Middle frontal gyrus (tissue), 1 donor: ENCODE measurements at regions not wholly inside any gene's neighbourhood (a gene's known extent, or its start where the extent isn't known, plus 50 kb on each side); places are given as distances from the start of the nearest gene placed in this dataset.

Experiments used
- DNase-seq: peaks from one replicate; pipeline ENCODE4 v3.0.0-alpha.2; 2015; ENCODE audit warnings: low spot score; ENCODE audit errors: extremely low spot score

DNA sequence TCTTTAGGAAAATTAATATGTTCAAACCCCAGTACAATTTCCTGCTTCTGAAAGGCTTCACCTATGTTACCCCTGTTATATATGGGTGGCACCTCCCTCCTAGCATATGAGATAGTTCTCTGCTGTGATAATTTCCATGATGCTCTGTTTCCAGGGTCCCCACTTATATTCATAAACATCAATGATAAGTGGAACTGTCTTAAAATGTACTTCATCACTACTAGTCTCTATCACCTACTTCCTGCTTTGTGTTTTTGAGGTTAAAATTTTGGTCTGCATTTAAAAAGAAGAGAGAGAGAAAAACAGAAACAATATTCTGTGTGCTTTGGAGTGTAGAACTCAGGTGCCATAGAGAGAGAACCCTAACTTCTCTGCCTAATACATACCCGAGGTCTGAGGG, 234.7 kb downstream of the HTR1A start:
- no peak for DNase-seq

DNA sequence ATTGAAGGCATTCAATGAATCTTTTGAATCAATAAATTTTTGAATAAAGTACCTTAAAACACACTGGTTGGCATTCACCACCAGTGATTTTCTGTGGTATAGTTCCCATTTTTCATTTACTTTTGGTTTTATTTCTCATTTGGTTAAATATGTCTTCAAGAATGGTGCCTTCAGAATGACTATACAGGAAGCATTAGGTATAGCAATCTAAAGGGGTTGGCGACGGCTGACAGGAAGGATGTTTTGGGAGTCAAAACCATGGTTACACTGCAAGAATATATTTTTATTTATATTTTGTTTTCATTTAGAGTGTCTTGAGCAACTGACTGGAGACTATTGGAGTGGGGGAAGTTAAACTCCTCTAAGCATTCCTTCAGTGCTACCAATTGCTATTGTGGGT, 235.7 kb downstream of the HTR1A start:
- DNase-seq, result no peak

DNA sequence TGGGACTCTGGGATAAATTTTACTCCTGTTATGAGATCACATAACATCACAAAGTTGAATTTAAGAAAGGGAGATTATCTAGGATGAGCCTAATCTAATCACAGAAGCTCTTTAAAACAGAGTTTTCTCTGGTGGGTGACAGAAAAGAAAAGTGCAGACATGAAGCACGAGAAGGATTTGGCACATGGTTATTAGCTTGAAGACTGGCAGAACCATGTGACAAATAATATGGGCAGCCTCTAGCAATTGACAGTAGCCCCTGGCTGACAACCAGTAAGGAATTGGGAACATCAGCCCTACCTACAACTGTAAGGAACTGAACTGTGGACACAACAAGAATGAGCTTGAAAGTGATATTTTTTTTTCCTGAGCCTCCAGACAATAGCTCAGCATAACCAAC, 243.1 kb downstream of the HTR1A start:
- no peak for DNase-seq

DNA sequence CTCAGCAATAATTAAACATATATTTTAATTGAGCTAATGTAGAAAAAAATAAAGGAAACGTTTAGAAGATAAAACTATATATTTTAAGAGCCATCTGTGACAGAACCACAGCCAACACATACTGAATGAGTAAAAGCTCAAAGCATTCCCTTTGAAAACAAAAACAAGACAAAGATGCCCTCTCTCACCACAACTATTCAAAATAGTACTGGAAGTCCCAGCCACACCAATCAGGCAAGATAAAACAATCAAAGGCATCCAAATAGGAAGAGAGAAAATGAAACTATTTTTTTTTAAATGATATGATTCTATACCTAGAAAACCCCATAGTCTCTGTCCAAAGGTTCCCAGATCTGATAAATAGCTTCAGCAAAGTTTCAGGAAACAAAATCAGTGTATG, 262.0 kb downstream of the HTR1A start:
- DNase-seq, result no peak

DNA sequence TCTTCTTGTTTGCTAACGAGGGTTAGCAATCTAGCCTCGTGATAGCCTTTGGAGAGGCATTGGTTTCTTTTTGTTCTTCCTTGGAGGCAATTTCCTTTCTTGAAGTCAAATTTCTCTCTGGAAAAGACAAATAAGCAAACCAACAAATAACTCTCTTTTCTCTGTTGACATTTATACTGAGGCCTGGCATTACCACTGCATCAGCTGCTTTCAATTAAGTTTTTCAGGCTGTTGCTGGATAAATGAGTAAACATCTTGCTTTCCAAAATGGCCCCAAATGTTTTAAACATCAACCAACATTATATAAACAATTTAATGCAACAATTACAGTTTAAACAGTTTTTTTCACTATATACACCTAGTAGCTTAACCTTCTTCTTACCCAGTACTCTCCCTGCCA, 264.4 kb downstream of the HTR1A start:
- DNase-seq, result no peak

DNA sequence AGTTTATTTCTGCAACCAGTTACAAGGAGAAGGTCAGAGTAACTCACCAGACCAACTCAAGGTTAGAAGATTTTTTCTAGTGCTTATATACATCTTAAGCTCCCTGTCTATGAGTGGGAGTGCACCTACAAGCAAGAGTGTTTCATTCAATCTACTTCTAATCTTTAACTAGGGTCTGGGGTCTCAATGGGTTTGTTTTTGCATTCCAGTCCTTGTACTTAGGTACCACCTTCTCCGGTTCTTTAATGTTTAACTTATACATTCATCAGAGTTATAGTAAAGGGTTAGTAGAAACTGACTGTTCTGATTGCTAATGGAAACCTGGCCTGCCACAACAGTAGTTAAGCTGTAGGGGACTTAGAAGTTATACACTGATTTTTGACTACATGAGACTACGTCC, 271.7 kb downstream of the HTR1A start:
- no peak for DNase-seq

DNA sequence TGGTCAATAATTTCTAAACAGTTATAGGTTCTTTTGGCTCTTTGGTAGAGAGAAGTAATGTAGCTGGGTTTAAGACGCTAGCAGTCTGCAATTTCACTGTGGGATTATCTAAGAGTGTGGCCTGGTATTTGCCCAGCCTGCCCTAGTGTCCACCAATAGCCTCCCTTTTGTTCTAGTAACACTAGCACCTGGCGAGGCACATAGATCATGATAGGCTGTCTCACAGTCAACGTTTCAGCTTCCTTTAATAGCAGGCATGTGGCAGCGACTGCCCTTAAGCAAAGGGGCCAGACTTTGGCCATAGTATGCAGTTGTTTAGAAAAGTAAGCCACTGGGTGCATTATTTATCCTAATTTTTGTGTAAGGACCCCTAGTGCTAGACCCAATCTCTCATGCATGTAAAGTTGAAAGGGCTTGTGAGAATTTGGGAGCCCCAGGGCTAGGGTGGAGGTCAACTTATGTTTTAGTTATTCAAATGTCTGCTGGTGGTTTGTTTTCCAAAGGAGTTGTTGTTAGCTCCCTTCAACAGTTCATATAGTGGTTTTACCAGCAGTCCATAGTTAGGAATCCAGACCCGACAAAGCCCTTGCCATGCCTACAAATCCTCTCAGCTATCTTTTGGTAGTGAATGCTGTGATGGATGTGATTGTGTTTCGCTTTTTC, 274.3 kb downstream of the HTR1A start:
- no peak for DNase-seq

DNA sequence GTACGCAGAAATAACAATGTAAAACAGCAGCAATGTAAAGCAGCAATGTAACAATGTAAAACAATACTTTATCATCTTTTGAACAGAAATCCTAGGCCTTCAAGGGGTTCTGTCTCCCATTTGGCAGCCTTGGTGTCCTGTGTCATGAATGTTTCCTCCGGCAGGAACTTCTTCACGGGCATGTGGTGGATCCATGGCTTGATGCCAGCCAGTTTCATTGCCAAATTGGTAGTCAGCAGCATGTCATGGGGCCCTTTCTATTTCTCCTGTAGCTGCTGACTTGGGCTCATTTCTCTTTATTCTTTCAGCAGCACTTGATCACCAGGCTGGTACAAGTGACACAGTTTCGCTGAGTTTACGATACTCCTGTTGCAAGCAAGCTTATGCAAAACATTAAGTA, 275.3 kb downstream of the HTR1A start:
- DNase-seq, result no peak

DNA sequence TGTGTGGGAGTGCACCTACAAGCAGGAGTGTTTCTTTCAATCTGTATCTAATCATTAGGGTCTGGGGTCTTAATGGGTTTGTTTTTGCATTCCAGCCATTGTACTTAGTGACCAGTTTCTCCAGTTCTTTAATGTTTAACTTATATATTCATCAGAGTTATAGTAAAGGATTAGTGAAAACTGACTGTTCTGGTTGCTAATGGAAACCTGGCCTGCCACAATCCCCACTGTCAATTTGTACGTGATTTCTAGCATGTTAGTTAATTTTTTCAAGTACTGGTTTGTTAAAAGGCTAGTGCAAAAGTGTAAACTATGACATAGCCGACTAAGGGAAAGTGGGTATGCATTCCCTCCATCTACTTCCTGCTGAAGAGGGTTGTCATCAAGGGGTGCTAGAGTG, 276.1 kb downstream of the HTR1A start:
- DNase-seq, result no peak

DNA sequence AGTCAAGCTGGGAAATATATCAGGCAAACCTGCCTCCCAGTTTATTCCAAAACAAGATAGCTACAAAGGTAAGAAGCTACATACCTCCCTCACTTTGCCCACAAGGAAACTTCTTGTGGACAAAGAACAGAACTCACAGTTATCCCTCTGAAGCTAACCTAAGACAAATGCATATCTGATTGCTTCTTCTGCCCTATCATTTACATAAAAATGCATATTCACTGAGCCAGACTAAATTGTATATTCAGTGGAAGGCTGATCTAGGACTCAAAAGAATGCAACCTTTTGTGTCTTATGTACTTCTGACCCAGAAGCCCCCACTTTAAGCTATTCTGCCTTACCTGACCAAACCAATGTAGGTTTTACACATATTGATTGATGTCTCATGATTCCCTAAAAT, 276.8 kb downstream of the HTR1A start:
- no peak for DNase-seq

DNA sequence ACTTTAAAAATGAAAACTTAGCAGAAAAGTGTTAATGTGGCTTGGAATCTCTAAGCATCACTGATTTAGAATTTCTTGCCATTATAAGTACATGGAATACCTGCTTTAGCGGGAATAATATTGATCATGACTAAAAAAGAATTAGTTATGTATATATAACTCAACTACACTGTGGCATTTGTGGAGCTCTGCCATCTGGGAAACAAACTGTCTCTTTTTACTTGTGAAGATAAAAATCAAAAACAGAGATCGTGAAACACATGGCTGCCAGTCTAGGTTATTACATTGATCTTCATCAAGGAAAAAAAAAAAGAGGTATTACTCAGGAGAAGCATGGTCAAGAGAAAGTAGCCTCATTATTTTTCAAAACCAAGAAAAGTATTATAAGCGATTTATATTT, 287.4 kb downstream of the HTR1A start:
- no peak for DNase-seq

DNA sequence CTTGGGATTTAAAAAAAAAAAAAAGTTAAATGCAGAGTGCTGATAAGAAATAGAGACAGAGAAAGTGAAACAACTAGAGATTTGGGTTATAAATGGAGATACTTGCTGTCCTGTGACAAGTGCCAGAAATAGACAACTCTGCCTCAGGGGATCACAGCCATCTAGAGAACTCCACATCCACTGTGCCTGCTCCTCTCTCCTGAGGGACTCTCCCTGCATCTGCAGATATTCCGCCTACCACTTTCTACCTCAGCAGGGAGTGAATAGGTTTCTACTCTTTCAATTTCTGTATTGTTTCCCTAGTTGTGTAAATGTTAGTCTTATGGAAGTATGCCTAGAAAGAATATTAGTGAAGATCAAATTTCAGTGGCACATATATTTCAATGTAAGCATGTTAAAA, 307.2 kb downstream of the HTR1A start:
- no peak for DNase-seq

DNA sequence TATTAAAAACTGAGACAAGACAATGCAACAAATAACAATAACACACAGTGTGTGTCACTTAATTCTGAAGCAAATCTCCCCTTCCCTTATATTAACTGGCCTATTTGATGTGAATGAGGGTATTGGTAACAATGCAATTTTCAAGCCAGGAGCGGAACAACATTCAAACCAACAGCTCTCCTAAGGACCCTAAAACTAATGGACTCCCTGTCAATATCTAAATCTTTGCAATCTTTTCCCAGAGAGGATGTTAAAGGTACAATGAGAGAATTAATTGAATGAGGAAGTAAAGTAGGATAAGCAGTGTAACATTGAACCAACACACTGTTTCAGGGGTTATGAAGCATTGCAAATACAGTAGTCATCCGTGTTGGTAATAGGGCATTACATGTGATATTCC, 311.7 kb downstream of the HTR1A start:
- DNase-seq, result no peak

DNA sequence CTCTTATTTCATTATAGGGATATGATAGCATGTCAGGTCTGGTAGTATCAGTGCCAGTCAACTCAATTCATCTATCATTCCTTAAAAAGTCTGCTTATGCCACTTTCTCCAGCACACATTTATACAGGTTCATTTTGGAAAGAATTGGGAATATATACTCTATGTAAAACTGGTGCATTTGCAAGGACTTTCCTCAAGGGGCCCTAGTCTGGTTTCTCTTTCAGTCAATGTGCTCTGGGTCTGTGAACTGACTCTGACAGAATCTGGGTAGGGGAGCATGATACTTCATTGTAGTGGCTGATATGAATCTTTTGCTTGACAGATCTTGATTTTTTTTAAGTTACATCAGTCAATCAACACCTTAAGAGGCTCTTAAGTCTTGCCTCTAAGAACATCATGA, 313.9 kb downstream of the HTR1A start:
- DNase-seq, result no peak

DNA sequence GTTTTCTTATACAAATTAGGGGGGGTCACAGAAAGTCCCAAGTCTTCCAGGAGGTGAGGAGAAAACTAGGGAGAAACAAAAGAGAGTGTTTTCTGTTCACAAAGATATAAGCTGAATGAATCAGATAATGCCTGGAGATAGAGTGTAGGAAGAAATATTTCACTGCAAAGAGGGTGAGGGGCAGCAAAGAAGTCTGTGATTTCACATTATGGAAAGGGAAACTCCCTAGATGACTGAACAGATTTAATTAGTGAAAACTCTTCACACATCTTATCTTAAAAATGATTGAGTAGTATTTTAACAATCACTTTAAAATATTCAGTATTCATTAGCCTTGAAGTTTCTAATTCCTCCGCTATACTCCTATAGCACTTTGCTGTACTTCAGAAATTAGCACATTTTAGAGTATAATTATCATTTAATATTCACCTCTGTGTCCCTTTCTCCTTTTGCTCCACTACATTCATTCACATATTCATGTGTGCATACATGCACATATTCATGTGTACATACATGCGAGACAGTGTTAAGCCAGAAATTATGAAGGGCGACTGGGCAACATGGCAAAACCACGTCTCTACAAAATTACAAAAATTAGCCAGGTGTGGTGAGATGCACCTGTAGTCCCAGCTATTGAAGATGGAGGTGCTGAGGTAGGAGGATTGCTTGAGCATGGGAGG, 332.2 kb downstream of the HTR1A start:
- no peak for DNase-seq

DNA sequence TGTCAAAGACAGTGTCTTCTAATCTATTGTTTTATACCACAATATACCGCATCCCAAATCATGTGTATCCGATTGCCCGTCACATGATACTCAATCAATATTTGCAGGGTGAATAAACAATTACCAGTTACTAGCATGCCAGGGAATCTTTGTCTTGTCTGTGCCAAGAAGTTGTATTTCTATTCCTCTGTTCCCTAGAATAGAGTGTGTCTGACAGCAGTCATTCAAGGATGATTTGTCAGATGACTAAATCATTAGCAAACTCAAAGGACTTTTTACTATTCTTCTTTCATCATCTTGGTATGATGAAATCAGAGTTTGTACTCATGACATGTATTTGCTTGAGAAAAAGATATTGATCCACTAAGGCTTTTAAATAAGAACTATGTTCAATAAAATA, 348.8 kb downstream of the HTR1A start:
- DNase-seq, result no peak

DNA sequence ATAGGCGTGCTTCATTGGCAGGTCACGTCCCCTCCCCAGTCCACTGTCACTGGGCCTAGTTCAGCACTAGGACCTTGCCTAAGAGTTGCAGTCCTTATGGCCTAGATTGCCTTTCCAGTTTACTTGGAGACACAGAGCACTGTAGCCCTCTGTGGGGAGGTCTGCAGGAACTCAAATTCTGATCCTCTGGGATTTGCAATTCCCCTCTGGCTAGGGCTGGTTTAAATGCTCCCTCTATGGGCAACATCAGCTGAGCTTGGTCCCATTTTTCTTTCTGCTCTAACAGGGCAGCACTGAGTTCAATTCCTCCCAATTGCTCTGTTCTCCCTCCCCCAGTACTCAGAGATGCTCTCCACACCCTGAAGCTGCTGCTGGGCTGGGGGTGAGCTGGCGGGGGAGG, 358.2 kb downstream of the HTR1A start:
- no peak for DNase-seq

DNA sequence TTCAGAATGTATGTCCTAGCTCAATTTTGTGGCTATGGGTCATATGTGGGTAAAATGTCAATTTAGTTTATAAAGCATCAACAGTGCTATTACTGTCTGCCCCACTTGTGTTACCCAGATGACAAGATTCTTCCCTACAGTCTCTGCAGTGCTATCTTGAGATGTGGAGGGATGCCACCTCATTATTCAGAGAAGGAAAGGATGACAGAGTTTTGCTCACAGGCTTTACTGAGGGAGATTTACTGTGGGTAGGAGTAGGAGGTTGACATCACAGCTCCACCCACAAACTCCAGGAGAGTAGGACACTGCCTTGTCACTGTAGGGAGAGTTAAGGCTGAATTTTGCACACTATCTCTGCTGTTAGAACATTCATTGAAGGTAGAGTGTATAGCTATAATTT, 359.3 kb downstream of the HTR1A start:
- DNase-seq, result peak; percentile 18

DNA sequence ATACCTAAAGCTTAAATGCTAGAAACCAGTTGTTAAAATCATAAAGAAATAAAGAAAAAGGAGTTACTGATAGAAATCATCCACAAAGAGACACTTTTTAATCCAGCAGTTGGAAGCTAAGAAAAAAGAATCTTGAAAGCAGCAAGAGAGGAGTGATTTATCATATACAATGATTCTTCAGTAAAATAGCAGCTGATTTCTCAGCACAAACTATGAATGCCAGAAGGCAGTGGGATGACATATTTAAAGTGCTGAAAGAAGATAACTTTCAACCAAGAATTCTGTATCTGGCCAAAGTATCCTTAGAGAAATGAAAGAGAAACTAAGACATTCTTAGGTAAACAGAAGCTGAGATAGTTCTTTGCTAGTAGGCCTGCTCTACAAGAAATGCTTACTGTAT, 366.0 kb downstream of the HTR1A start:
- no peak for DNase-seq

DNA sequence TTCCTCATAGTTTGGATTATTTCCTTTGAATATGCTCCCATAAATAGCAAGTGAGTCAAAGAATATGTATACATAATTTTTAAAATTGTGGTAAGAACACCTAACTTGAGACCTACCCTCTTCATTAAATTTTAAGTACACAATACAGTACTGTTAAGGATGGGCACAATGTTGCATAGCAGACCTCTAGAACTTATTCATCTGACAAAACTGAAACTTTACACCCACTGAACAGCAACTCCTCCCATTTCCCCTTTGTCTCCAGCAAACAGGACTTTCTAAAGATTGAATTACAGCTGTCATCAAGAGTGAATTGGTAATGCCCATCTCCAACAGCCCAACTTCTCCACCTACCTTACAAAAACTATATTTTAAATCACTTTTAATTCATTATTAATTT, 388.9 kb downstream of the HTR1A start:
- no peak for DNase-seq

DNA sequence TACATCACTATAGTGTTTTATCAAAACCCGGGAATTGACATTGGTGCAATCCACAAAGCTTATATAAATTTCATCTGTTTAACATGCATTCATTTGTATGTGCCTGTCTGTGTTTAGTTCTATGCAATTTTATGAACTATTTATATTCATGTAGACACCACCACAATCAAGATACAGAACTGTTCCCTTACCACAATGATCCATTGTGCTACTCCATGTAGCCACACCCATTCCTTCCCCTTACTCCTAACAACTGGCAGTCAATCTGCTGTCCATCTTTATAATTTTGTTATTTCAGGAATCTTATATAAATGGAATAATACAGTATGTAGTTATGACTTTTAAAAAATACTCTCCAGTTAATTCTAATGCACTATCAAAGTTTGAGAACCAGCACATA, 389.5 kb downstream of the HTR1A start:
- DNase-seq, result no peak

DNA sequence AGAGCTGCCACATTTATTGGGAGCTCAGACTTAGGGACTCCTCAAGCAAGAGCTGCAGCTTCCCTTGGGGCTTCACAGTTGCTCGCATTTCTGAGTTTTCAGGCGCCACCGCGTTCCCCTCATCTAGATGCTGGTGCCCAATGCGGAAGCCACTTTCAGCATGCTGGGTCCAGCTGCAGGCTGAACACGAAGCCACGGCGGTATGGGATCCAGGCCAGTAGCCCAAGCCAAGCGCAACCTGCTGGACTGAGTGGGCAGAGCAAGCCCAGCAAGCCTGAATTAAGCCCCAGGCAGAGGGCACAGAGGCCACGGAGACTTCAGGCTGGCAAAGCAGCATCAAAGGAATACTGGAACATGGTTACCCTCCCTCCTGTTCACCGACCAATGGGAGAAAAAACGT, 391.5 kb downstream of the HTR1A start:
- DNase-seq, result no peak

DNA sequence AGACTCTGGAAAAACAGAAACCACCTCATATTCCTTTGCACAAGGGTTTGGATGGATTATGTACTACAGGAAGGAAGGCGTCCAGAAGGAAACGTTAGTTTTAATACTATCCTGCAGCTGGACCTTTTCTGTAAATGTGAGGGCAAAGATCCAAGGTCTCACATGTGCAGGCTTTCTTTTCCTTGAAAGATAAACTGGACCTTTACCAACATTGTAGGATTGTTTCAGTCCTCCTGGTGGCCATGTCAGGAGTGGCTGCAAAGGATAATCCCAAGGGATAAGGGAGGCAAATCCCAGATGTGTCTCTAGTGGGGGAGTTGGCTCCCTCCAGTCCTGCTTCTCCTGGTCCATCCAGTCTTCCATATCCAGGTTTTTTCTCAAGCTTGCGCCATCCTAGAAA, 397.5 kb downstream of the HTR1A start:
- DNase-seq, result no peak
